Neuronal stem cell (in vitro differentiated cells): ENCODE measurements at regions not wholly inside any gene's neighbourhood (a gene's known extent, or its start where the extent isn't known, plus 50 kb on each side); places are given as distances from the start of the nearest gene placed in this dataset.

Experiments
- DNase-seq: peaks from one replicate; pipeline ENCODE4 v3.0.0-alpha.2; 2013; ENCODE audit warnings: low spot score
- H2AFZ ChIP-seq: one replicate; pipeline ENCODE4 v1.6.1; 2013; ENCODE audit warnings: mild to moderate bottlenecking, low read length, inconsistent platforms
- H2AK5ac ChIP-seq: 2 replicates; pipeline ENCODE4 v1.6.1; 2013; ENCODE audit warnings: low read depth, mild to moderate bottlenecking, inconsistent platforms, low read length, moderate library complexity, mixed read lengths
- H2BK120ac ChIP-seq: 2 replicates; pipeline ENCODE4 v1.6.1; 2013; ENCODE audit warnings: low read depth, mild to moderate bottlenecking, inconsistent platforms, low read length, moderate library complexity, mixed read lengths
- H2BK12ac ChIP-seq: one replicate; pipeline ENCODE4 v1.6.1; 2013; ENCODE audit warnings: low read length, inconsistent platforms
- H2BK15ac ChIP-seq: 2 replicates; pipeline ENCODE4 v1.6.1; 2013; ENCODE audit warnings: mild to moderate bottlenecking, low read length, inconsistent platforms, mixed read lengths
- H2BK5ac ChIP-seq: one replicate; pipeline ENCODE4 v1.6.1; 2013; ENCODE audit warnings: inconsistent platforms, mild to moderate bottlenecking, low read length, moderate library complexity
- H3K14ac ChIP-seq: one replicate; pipeline ENCODE4 v1.6.1; 2013; ENCODE audit warnings: low read length, inconsistent platforms
- H3K18ac ChIP-seq: 2 replicates; pipeline ENCODE4 v1.6.1; 2013; ENCODE audit warnings: low read length, inconsistent platforms
- H3K23ac ChIP-seq: 2 replicates; pipeline ENCODE4 v1.6.1; 2013; ENCODE audit warnings: low read depth, mild to moderate bottlenecking, mixed read lengths, low read length, inconsistent platforms; ENCODE audit not compliant: poor library complexity
- H3K27ac ChIP-seq: replicated peaks from 3 replicates; pipeline ENCODE4 v1.5.1; 2013; ENCODE audit warnings: low read length, inconsistent platforms
- H3K27me3 ChIP-seq, 3 experiments: 2 replicates each; pipeline ENCODE4 v1.6.1; 2013; ENCODE audit warnings: low read length in 3 of 3, mild to moderate bottlenecking in 2 of 3, inconsistent platforms in 1 of 3, low read depth in 1 of 3, mixed read lengths in 1 of 3, moderate library complexity in 1 of 3; ENCODE audit not compliant: control insufficient read depth in 3 of 3, insufficient read depth in 3 of 3
- H3K36me3 ChIP-seq, 2 donors: replicated peaks in 1 of 2; 2 replicates each; pipeline ENCODE4 v1.6.1; 2013; ENCODE audit warnings: low read length in 2 of 2; ENCODE audit not compliant: control insufficient read depth in 2 of 2, insufficient read depth in 2 of 2
- H3K4ac ChIP-seq: 2 replicates; pipeline ENCODE4 v1.6.1; 2013; ENCODE audit warnings: inconsistent platforms, mild to moderate bottlenecking, low read length, moderate library complexity
- H3K4me1 ChIP-seq, 2 donors: 1 replicate in 1 of 2; 2 replicates in 1 of 2; pipeline ENCODE4 v1.6.1; 2013; ENCODE audit warnings: low read length in 2 of 2, low read depth in 1 of 2; ENCODE audit not compliant: control insufficient read depth in 2 of 2, insufficient read depth in 1 of 2
- H3K4me2 ChIP-seq: one replicate; pipeline ENCODE4 v1.6.1; 2013; ENCODE audit warnings: mild to moderate bottlenecking, low read length, inconsistent platforms; ENCODE audit not compliant: insufficient read depth, poor library complexity, severe bottlenecking
- H3K4me3 ChIP-seq, 2 donors: 2 replicates each; pipeline ENCODE4 v1.5.1; 2013; ENCODE audit warnings: low read length in 2 of 2, mild to moderate bottlenecking in 2 of 2, inconsistent platforms in 1 of 2, moderate library complexity in 1 of 2
- H3K79me1 ChIP-seq: one replicate; pipeline ENCODE4 v1.6.1; 2013; ENCODE audit warnings: low read depth, mild to moderate bottlenecking, inconsistent platforms, low read length, moderate library complexity
- H3K9ac ChIP-seq: one replicate; pipeline ENCODE4 v1.6.1; 2013; ENCODE audit warnings: mild to moderate bottlenecking, low read depth, low read length, inconsistent platforms; ENCODE audit not compliant: poor library complexity
- H3K9me3 ChIP-seq, 2 donors: replicated peaks in 1 of 2; 2 replicates each; pipeline versions ENCODE3 to v1.6.1; 2013; ENCODE audit warnings: low read length in 2 of 2, mild to moderate bottlenecking in 2 of 2, inconsistent platforms in 1 of 2, low read depth in 1 of 2, mixed read lengths in 1 of 2, moderate library complexity in 1 of 2; ENCODE audit not compliant: control insufficient read depth in 2 of 2, insufficient read depth in 1 of 2
- H4K8ac ChIP-seq: one replicate; pipeline ENCODE4 v1.6.1; 2013; ENCODE audit warnings: low read depth, mild to moderate bottlenecking, inconsistent platforms, low read length, moderate library complexity
- H4K91ac ChIP-seq: one replicate; pipeline ENCODE4 v1.6.1; 2013; ENCODE audit warnings: low read length, low read depth, mild to moderate bottlenecking, inconsistent platforms; ENCODE audit not compliant: poor library complexity
- WGBS, 2 donors: extraction: QIAGEN DNeasy Blood & Tissue Kit; methylation state at CpG; one replicate each; pipeline ENCODE4 v1.1.7; 2013; ENCODE audit warnings: missing lambda C conversion rate in 2 of 2, mixed read lengths in 1 of 2; ENCODE audit not compliant: insufficient read length in 2 of 2, insufficient replicate concordance in 1 of 2; ENCODE audit errors: extremely low coverage in 2 of 2; 5-methylcytosine and 5-hydroxymethylcytosine counted together

GRCh38 chr7:118449797-118450567 lies 225.5 kb downstream of the ANKRD7 start:
- no peak overlapping the region for H2AFZ ChIP-seq
- DNase-seq, result no peak
- H2BK120ac ChIP-seq, result no peak overlapping the region
- no peaks in the 10 kb centered on the region for H3K36me3 ChIP-seq
- H3K9me3 ChIP-seq, result no peaks in the 10 kb centered on the region
- no peaks in the 10 kb centered on the region for H3K27me3 ChIP-seq
- no peaks in the 10 kb centered on the region for H3K79me1 ChIP-seq
- H2AK5ac ChIP-seq, result no peak overlapping the region
- H4K91ac ChIP-seq, result no peak overlapping the region
- no peak overlapping the region for H2BK5ac ChIP-seq
- no peak overlapping the region for H2BK12ac ChIP-seq
- no CpG with 5 or more reads among the region's 2 CpGs for WGBS, 2 donors
- no peak overlapping the region for H3K4me2 ChIP-seq
- H3K4me1 ChIP-seq, result no peaks in the 10 kb centered on the region
- H4K8ac ChIP-seq, result no peak overlapping the region
- H3K27ac ChIP-seq, result no peak overlapping the region
- H3K14ac ChIP-seq, result no peak overlapping the region
- H3K23ac ChIP-seq, result no peak overlapping the region
- H3K9ac ChIP-seq, result no peak overlapping the region
- no peak overlapping the region for H3K18ac ChIP-seq
- H2BK15ac ChIP-seq, result no peak overlapping the region
- no peak overlapping the region for H3K4ac ChIP-seq
- no peak overlapping the region for H3K4me3 ChIP-seq

- H3K4me1 ChIP-seq, result no peaks in the 10 kb centered on the region
- H3K23ac ChIP-seq, result no peak overlapping the region
- H3K4ac ChIP-seq, result no peak overlapping the region
- no peaks in the 10 kb centered on the region for H3K36me3 ChIP-seq
- no peak overlapping the region for H2BK120ac ChIP-seq
- H3K9me3 ChIP-seq, result no peaks in the 10 kb centered on the region
- no peak overlapping the region for H4K8ac ChIP-seq
- no peak overlapping the region for H3K4me2 ChIP-seq
- no peak overlapping the region for H2BK15ac ChIP-seq
- no peak overlapping the region for H3K4me3 ChIP-seq
- no peak overlapping the region for H4K91ac ChIP-seq
- no peak for DNase-seq
- H2BK5ac ChIP-seq, result no peak overlapping the region
- H3K27me3 ChIP-seq, result no peaks in the 10 kb centered on the region
- no peak overlapping the region for H3K18ac ChIP-seq
- H3K9ac ChIP-seq, result no peak overlapping the region
- no peak overlapping the region for H2AFZ ChIP-seq
- H3K79me1 ChIP-seq, result no peaks in the 10 kb centered on the region
- H3K27ac ChIP-seq, result no peak overlapping the region
- no peak overlapping the region for H3K14ac ChIP-seq
- H2BK12ac ChIP-seq, result no peak overlapping the region
- no peak overlapping the region for H2AK5ac ChIP-seq
These were observed 227.6 kb downstream of the ANKRD7 start for GRCh38 chr7:118452128-118452527.

- Histone ChIP-seq H2AFZ (no peak overlapping the region), H2BK120ac (no peak overlapping the region), H2BK12ac (no peak overlapping the region), H3K23ac (no peak overlapping the region), H3K27me3 (no peaks in the 10 kb centered on the region), H2BK15ac (no peak overlapping the region), H3K18ac (no peak overlapping the region), H3K4me1 (no peaks in the 10 kb centered on the region), H3K4me3 (no peak overlapping the region), H3K27ac (no peak overlapping the region), H3K4me2 (no peak overlapping the region), H3K79me1 (no peaks in the 10 kb centered on the region), H3K36me3 (no peaks in the 10 kb centered on the region), H2AK5ac (no peak overlapping the region), H4K8ac (no peak overlapping the region), H2BK5ac (no peak overlapping the region), H3K9me3 (no peaks in the 10 kb centered on the region), H3K9ac (no peak overlapping the region), H3K4ac (no peak overlapping the region), H4K91ac (no peak overlapping the region), H3K14ac (no peak overlapping the region)
- no CpG with 5 or more reads among the region's 2 CpGs for WGBS, 2 donors
- DNase-seq, result no peak
These were observed 242.9 kb downstream of the ANKRD7 start for GRCh38 chr7:118467381-118467780.

- Histone ChIP-seq H2AK5ac (no peak overlapping the region), H3K9ac (no peak overlapping the region), H3K9me3 (no peaks in the 10 kb centered on the region), H3K4ac (no peak overlapping the region), H3K36me3 (no peaks in the 10 kb centered on the region), H3K27ac (no peak overlapping the region), H3K4me2 (no peak overlapping the region), H2BK12ac (no peak overlapping the region), H3K14ac (no peak overlapping the region), H3K4me1 (no peaks in the 10 kb centered on the region), H3K27me3 (no peaks in the 10 kb centered on the region), H4K8ac (no peak overlapping the region), H3K23ac (no peak overlapping the region), H3K18ac (no peak overlapping the region), H3K4me3 (no peak overlapping the region), H4K91ac (no peak overlapping the region), H2BK120ac (no peak overlapping the region), H3K79me1 (no peaks in the 10 kb centered on the region), H2BK5ac (no peak overlapping the region), H2BK15ac (no peak overlapping the region), H2AFZ (no peak overlapping the region)
- DNase-seq, result no peak
- WGBS, 2 donors, result no CpG with 5 or more reads among the region's 3 CpGs
These were observed 248.1 kb downstream of the ANKRD7 start for GRCh38 chr7:118472581-118472980.
